Calu3 (cell line): ENCODE measurements at regions not wholly inside any gene's neighbourhood (a gene's known extent, or its start where the extent isn't known, plus 50 kb on each side); places are given as distances from the start of the nearest gene placed in this dataset.
A peak's percentile ranks its signal among the peaks of the same experiment; 100 is the strongest.

Experiments used
- BruUV-seq: library from RNA; stranded (reverse); fragments of 400-500 nt; replicated peaks from 2 replicates; lab custom pipeline; 2021; lab: Mats Ljungman, UMichigan
- CTCF ChIA-PET: fragments of 300-600 bp; sonication (Branson Sonifier 250); formaldehyde crosslinking; loops from one replicate; lab custom pipeline; 2022; ENCODE audit warnings: antibody characterized with exemption; lab: Charles Lee
- DNase-seq: peaks from one replicate; pipeline ENCODE4 v3.0.0; 2022
- H3K27ac Mint-ChIP-seq: one replicate; pipeline ENCODE4 v1.8.0; 2022; ENCODE audit warnings: mixed read lengths; ENCODE audit not compliant: unreplicated experiment
- H3K27me3 Mint-ChIP-seq: one replicate; pipeline ENCODE4 v1.8.0; 2022; ENCODE audit warnings: mixed read lengths; ENCODE audit not compliant: unreplicated experiment
- H3K36me3 Mint-ChIP-seq: one replicate; pipeline ENCODE4 v1.8.0; 2022; ENCODE audit warnings: mild to moderate bottlenecking, moderate library complexity, mixed read lengths; ENCODE audit not compliant: insufficient read depth, unreplicated experiment
- H3K4me1 Mint-ChIP-seq: one replicate; pipeline ENCODE4 v1.8.0; 2022; ENCODE audit warnings: mild to moderate bottlenecking, low read depth, mixed read lengths; ENCODE audit not compliant: unreplicated experiment
- H3K4me3 Mint-ChIP-seq: one replicate; pipeline ENCODE4 v1.8.0; 2022; ENCODE audit warnings: mild to moderate bottlenecking, low read depth, moderate library complexity, mixed read lengths; ENCODE audit not compliant: unreplicated experiment
- H3K9me3 Mint-ChIP-seq: one replicate; pipeline ENCODE4 v1.8.0; 2022; ENCODE audit warnings: low read depth, mixed read lengths; ENCODE audit not compliant: unreplicated experiment
- intact Hi-C: fragments of 100-400 bp; cut with micrococcal nuclease; formaldehyde crosslinking; loops from one replicate; pipeline ENCODE4 v1.10.0; 2022; ENCODE audit not compliant: unreplicated experiment
- TF ChIP-seq, protein P1 (sequence below): fragments of 200-600 bp; IDR thresholded peaks from one replicate; pipeline ENCODE4 v1.8.0; 2022; ENCODE audit warnings: antibody characterized with exemption; ENCODE audit not compliant: unreplicated experiment

DNA sequence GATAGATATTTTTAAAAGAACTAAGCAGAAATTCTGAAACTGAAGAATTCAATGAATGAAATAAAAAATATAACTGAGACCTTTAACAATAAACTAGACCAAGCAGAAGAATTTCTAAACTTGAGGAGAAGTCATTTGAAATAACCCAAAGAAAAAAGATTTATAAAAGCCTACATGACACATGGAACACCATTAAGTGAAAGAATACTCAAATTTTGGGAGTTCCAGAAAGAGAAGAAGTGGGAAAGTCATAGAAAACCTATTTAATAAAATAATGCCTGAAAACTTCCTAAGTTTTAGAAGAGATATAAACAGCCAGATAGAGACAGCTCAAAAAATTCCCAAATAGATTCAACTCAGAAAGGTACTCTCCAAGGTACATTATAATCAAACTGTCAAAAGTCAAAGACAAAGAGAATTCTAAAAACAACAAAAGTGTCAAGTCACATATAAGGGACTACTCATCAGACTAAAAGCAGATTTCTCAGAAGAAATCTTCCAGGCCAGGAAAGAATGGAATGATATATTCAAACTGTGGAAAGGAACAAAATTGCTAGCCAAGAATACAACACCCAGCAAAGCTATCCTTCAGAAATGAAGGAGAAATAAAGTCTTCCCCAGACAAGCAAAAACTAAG is 72.9 kb upstream of the GNAZ start:
- BruUV-seq = no TSS peak
- intact Hi-C loops = no loop called here
- no peak overlapping the region for H3K27ac Mint-ChIP-seq
- CTCF ChIA-PET = no interaction called here
- no peak for DNase-seq
- H3K9me3 Mint-ChIP-seq = peaks cover 7% of the 10 kb centered on the region
- peaks cover 11% of the 10 kb centered on the region for H3K27me3 Mint-ChIP-seq
- no peak overlapping the region for H3K4me3 Mint-ChIP-seq
- TF ChIP-seq, protein P1, sequence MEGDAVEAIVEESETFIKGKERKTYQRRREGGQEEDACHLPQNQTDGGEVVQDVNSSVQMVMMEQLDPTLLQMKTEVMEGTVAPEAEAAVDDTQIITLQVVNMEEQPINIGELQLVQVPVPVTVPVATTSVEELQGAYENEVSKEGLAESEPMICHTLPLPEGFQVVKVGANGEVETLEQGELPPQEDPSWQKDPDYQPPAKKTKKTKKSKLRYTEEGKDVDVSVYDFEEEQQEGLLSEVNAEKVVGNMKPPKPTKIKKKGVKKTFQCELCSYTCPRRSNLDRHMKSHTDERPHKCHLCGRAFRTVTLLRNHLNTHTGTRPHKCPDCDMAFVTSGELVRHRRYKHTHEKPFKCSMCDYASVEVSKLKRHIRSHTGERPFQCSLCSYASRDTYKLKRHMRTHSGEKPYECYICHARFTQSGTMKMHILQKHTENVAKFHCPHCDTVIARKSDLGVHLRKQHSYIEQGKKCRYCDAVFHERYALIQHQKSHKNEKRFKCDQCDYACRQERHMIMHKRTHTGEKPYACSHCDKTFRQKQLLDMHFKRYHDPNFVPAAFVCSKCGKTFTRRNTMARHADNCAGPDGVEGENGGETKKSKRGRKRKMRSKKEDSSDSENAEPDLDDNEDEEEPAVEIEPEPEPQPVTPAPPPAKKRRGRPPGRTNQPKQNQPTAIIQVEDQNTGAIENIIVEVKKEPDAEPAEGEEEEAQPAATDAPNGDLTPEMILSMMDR = no peak
- peaks cover 9% of the 10 kb centered on the region for H3K4me1 Mint-ChIP-seq
- no peaks in the 10 kb centered on the region for H3K36me3 Mint-ChIP-seq

- Mint-ChIP-seq H3K27ac (no peak overlapping the region), H3K4me1 (peaks cover 9% of the 10 kb centered on the region), H3K9me3 (peaks cover 7% of the 10 kb centered on the region), H3K36me3 (no peaks in the 10 kb centered on the region), H3K27me3 (peaks cover 11% of the 10 kb centered on the region), H3K4me3 (no peak overlapping the region)
- intact Hi-C loops = no loop called here
- no TSS peak for BruUV-seq
- CTCF ChIA-PET = no interaction called here
- no peak for DNase-seq
- TF ChIP-seq, protein P1 = no peak
These were observed 72.3 kb upstream of the GNAZ start for GRCh38 chr22:22997988-22998387.

- TF ChIP-seq, protein P1 = no peak
- intact Hi-C loops = no loop called here
- Mint-ChIP-seq H3K9me3 (peaks cover 7% of the 10 kb centered on the region), H3K4me1 (peaks cover 9% of the 10 kb centered on the region), H3K27me3 (peaks cover 11% of the 10 kb centered on the region), H3K36me3 (no peaks in the 10 kb centered on the region), H3K4me3 (no peak overlapping the region), H3K27ac (peak overlapping the region; percentile 41)
- no TSS peak for BruUV-seq
- CTCF ChIA-PET = interaction anchor here (0.7 kb wide), 1 partner anchor 820 kb away, joined by 3 read pairs; no protein-coding TSS in a partner anchor
- DNase-seq = no peak
These were observed 70.8 kb upstream of the GNAZ start for GRCh38 chr22:22999523-22999922.

DNA sequence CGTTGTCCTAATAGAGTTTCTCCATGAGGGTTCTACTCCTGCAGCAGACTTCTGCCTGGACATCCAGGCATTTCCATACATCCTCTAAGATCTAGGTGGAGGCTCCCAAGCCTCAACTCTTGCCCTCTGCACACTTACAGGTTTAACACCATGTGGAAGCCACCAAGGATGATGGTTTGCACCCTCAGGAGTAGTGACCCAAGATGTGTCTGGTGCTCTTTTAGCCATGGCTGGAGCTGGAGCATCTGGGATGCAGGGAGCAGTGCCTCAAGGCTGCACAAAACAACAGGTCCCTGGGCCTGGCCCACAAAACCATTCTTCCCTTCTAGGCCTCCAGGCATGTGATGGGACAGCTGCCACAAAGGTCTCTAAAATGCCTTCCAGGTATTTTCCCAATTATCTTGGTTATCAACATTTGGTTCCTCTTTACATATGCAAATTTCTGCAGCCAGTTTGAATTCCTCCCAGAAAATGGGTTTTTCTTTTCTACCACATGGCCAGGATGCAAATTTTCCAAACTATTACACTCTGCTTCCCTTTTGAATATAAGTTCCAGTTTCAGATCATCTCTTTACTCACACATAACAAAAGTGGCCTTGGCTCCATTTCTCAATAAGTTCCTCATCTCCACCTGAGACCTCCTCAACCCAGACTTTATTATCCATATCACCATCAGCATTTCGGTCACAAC is 69.5 kb upstream of the GNAZ start:
- BruUV-seq = no TSS peak
- DNase-seq = no peak
- H3K36me3 Mint-ChIP-seq = no peaks in the 10 kb centered on the region
- intact Hi-C loops = no loop called here
- peaks cover 11% of the 10 kb centered on the region for H3K27me3 Mint-ChIP-seq
- peak overlapping the region; percentile 3 for H3K27ac Mint-ChIP-seq
- peaks cover 7% of the 10 kb centered on the region for H3K9me3 Mint-ChIP-seq
- no peak overlapping the region for H3K4me3 Mint-ChIP-seq
- TF ChIP-seq, protein P1 = no peak
- H3K4me1 Mint-ChIP-seq = peaks cover 9% of the 10 kb centered on the region
- CTCF ChIA-PET = interaction anchor here (0.6 kb wide), 1 partner anchor 357 kb away, joined by 4 read pairs; no protein-coding TSS in a partner anchor
